PC-3 (cell line): ENCODE measurements at regions not wholly inside any gene's neighbourhood (a gene's known extent, or its start where the extent isn't known, plus 50 kb on each side); places are given as distances from the start of the nearest gene placed in this dataset.

Experiments used
- ATAC-seq: fragments of 200-7000 bp; cut with Tn5 transposase; 2 replicates; pipeline ENCODE4 v1.9.1; 2020; ENCODE audit warnings: mild to moderate bottlenecking, moderate library complexity
- BruUV-seq: library from RNA; stranded (reverse); fragments of 400-500 nt; replicated peaks from 2 replicates; lab custom pipeline; 2021; lab: Mats Ljungman, UMichigan
- CTCF ChIA-PET: fragments of 300-600 bp; sonication (Branson Sonifier 250); formaldehyde crosslinking; loops from one replicate; lab custom pipeline; 2022; ENCODE audit warnings: antibody characterized with exemption; lab: Charles Lee
- POLR2A ChIA-PET: fragments of 300-600 bp; sonication (Branson Sonifier 250); formaldehyde crosslinking; loops from one replicate; lab custom pipeline; 2022; ENCODE audit warnings: antibody characterized with exemption; ENCODE audit not compliant: unreplicated experiment; lab: Charles Lee
- DNase-seq: peaks from one replicate; pipeline ENCODE4 v3.0.0-alpha.2; 2015
- H2AFZ ChIP-seq: fragments of 300-600 bp; sonication (generic); 2 replicates; pipeline ENCODE4 v1.6.0; 2016; ENCODE audit warnings: antibody characterized with exemption, low read length
- H3F3A ChIP-seq: fragments of 300-600 bp; sonication (generic); one replicate; pipeline ENCODE4 v1.6.0; 2017; ENCODE audit warnings: antibody characterized with exemption, low read length, control low read depth, mild to moderate bottlenecking; ENCODE audit not compliant: unreplicated experiment
- H3K27ac ChIP-seq: fragments of 300-600 bp; sonication (generic); 2 replicates; pipeline ENCODE4 v1.5.1; 2016; ENCODE audit warnings: mild to moderate bottlenecking, low read length
- H3K27me3 ChIP-seq: fragments of 300-600 bp; sonication (generic); 2 replicates; pipeline ENCODE4 v1.6.1; 2016; ENCODE audit warnings: low read length, mixed read lengths
- H3K36me3 ChIP-seq: fragments of 300-600 bp; sonication (generic); 2 replicates; pipeline ENCODE4 v1.6.1; 2016; ENCODE audit warnings: low read depth, mixed run types, low read length, mixed read lengths
- H3K4me1 ChIP-seq: fragments of 300-600 bp; sonication (generic); 2 replicates; pipeline ENCODE4 v1.5.1; 2016; ENCODE audit warnings: low read length; ENCODE audit not compliant: insufficient read depth
- H3K4me2 ChIP-seq: fragments of 300-600 bp; sonication (generic); 2 replicates; pipeline ENCODE4 v1.6.0; 2016; ENCODE audit warnings: low read length
- H3K4me3 ChIP-seq: fragments of 300-600 bp; sonication (generic); 2 replicates; pipeline ENCODE4 v1.5.1; 2016; ENCODE audit warnings: mild to moderate bottlenecking, low read length, mixed read lengths
- H3K79me2 ChIP-seq: fragments of 300-600 bp; sonication (generic); 2 replicates; pipeline ENCODE4 v1.6.1; 2017; ENCODE audit warnings: low read length, mixed read lengths
- H3K9ac ChIP-seq: fragments of 300-600 bp; sonication (generic); 2 replicates; pipeline ENCODE4 v1.6.0; 2016; ENCODE audit warnings: mild to moderate bottlenecking, low read length
- H3K9me2 ChIP-seq: fragments of 300-600 bp; sonication (generic); replicated peaks from 2 replicates; pipeline ENCODE4 v1.6.1; 2016; ENCODE audit warnings: mixed run types, low read length, mixed read lengths
- H3K9me3 ChIP-seq: fragments of 300-600 bp; sonication (generic); 2 replicates; pipeline ENCODE4 v1.6.1; 2016; ENCODE audit warnings: low read length, mixed read lengths
- H4K20me1 ChIP-seq: fragments of 300-600 bp; sonication (generic); 2 replicates; pipeline ENCODE4 v1.6.1; 2016; ENCODE audit warnings: low read length, mixed read lengths
- CTCF ChIP-seq: fragments of 300-600 bp; sonication (generic); conservative IDR thresholded peaks from 2 replicates; pipeline ENCODE4 v1.5.1; 2017; ENCODE audit warnings: antibody characterized with exemption, low read depth, mild to moderate bottlenecking, low read length
- EZH2 ChIP-seq: fragments of 300-600 bp; sonication (generic); IDR thresholded peaks from one replicate; pipeline ENCODE4 v1.6.1; 2017; ENCODE audit warnings: antibody characterized with exemption, mild to moderate bottlenecking, low read length; ENCODE audit not compliant: unreplicated experiment
- EZH2phosphoT487 ChIP-seq: fragments of 300-600 bp; sonication (generic); IDR thresholded peaks from 2 replicates; pipeline ENCODE4 v1.6.1; 2018; ENCODE audit warnings: mild to moderate bottlenecking, antibody characterized with exemption, low read length, borderline replicate concordance
- intact Hi-C: fragments of 100-400 bp; cut with micrococcal nuclease; formaldehyde crosslinking; loops from 2 replicates; pipeline ENCODE4 v1.9.0; 2023

- intact Hi-C loops = no loop called here
- Histone ChIP-seq H3K27ac (no peak overlapping the region), H3K36me3 (no peaks in the 10 kb centered on the region), H3K4me3 (no peak overlapping the region), H3K9me3 (no peaks in the 10 kb centered on the region), H4K20me1 (no peaks in the 10 kb centered on the region), H2AFZ (no peak overlapping the region), H3K9ac (no peak overlapping the region), H3K4me1 (no peaks in the 10 kb centered on the region), H3K9me2 (no peaks in the 10 kb centered on the region), H3K27me3 (peaks cover 5% of the 10 kb centered on the region; the same call in 1 of the 2 replicates), H3K79me2 (no peaks in the 10 kb centered on the region), H3K4me2 (no peak overlapping the region), H3F3A (no peaks in the 10 kb centered on the region)
- ChIA-PET CTCF (no interaction called here), POLR2A (no interaction called here)
- no TSS peak for BruUV-seq
- no peak for DNase-seq
- no peak for ATAC-seq
- TF ChIP-seq EZH2 = no peak
- no peak for TF ChIP-seq EZH2phosphoT487
- no peak for TF ChIP-seq CTCF
Measured at GRCh38 chr15:96733721-96734120, 403.2 kb downstream of the NR2F2 start.

GRCh38 chr15:96735632-96736240 is 405.2 kb downstream of the NR2F2 start:
- POLR2A ChIA-PET = no interaction called here
- intact Hi-C loops = no loop called here
- no peaks in the 10 kb centered on the region for H3K79me2 ChIP-seq
- peaks cover 5% of the 10 kb centered on the region; the same call in 1 of the 2 replicates for H3K27me3 ChIP-seq
- no peak overlapping the region for H3K4me3 ChIP-seq
- no peak overlapping the region for H3K9ac ChIP-seq
- CTCF ChIA-PET = no interaction called here
- no TSS peak for BruUV-seq
- no peak overlapping the region for H3K27ac ChIP-seq
- ATAC-seq (no peak), DNase-seq (no peak)
- TF ChIP-seq CTCF (no peak), EZH2phosphoT487 (no peak), EZH2 (no peak)
- H3K9me3 ChIP-seq = no peaks in the 10 kb centered on the region
- no peaks in the 10 kb centered on the region for H4K20me1 ChIP-seq
- H3F3A ChIP-seq = no peaks in the 10 kb centered on the region
- H3K9me2 ChIP-seq = no peaks in the 10 kb centered on the region
- H2AFZ ChIP-seq = no peak overlapping the region
- no peaks in the 10 kb centered on the region for H3K4me1 ChIP-seq
- no peak overlapping the region for H3K4me2 ChIP-seq
- no peaks in the 10 kb centered on the region for H3K36me3 ChIP-seq

- Histone ChIP-seq H3K79me2 (no peaks in the 10 kb centered on the region), H3K4me3 (no peak overlapping the region), H3K9ac (no peak overlapping the region), H3K27me3 (peaks cover 5% of the 10 kb centered on the region; the same call in 1 of the 2 replicates), H3F3A (no peaks in the 10 kb centered on the region), H3K36me3 (no peaks in the 10 kb centered on the region), H4K20me1 (no peaks in the 10 kb centered on the region), H3K27ac (no peak overlapping the region), H3K4me2 (no peak overlapping the region), H3K9me3 (no peaks in the 10 kb centered on the region), H2AFZ (no peak overlapping the region), H3K4me1 (no peaks in the 10 kb centered on the region), H3K9me2 (no peaks in the 10 kb centered on the region)
- intact Hi-C loops = no loop called here
- ChIA-PET CTCF (no interaction called here), POLR2A (no interaction called here)
- BruUV-seq = no TSS peak
- ATAC-seq (no peak), DNase-seq (no peak)
- TF ChIP-seq CTCF = no peak
- TF ChIP-seq EZH2phosphoT487 = no peak
- TF ChIP-seq EZH2 = no peak
Measured at GRCh38 chr15:96736384-96736783, 405.9 kb downstream of the NR2F2 start.
